Panc1 (cell line): ENCODE measurements at regions not wholly inside any gene's neighbourhood (a gene's known extent, or its start where the extent isn't known, plus 50 kb on each side); places are given as distances from the start of the nearest gene placed in this dataset.

Experiments
- POLR2AphosphoS5 ChIP-seq: IDR thresholded peaks from 2 replicates; pipeline ENCODE4 v1.6.1; 2012; ENCODE audit warnings: mild to moderate bottlenecking, low read depth, low read length, moderate library complexity
- TF ChIP-seq, protein P1 (sequence below): fragments of 450-650 bp; IDR thresholded peaks from 2 replicates; pipeline ENCODE4 v1.5.1; 2017; ENCODE audit warnings: mild to moderate bottlenecking
- TF ChIP-seq, protein P2 (sequence below), 2 experiments: IDR thresholded peaks; 2 replicates each; pipeline ENCODE4 v1.6.1; 2011 to 2012; ENCODE audit warnings: low read depth in 2 of 2, control low read depth in 1 of 2, low read length in 1 of 2, mild to moderate bottlenecking in 1 of 2, moderate library complexity in 1 of 2; ENCODE audit not compliant: insufficient read depth in 1 of 2

DNA sequence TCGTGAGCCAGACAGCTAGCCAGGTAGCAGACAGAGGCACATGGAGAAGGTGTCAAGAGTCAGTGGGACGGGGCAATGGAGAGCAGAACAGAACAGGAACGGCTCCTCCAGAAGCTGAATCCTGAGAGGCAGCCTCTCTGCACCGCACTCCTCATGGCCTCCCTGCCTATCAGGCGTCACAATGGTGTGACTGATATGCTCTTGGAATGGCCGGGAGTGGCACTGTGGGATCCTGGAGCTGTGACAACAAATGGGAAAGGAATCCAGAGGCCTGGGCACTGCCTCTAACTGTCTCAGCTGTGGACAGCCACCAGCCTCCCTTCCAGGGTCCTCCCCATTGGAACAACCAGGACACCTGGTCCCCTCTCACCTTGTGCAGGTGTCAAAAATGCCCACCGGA, 89.1 kb upstream of the ID2 start:
- TF ChIP-seq, protein P1, sequence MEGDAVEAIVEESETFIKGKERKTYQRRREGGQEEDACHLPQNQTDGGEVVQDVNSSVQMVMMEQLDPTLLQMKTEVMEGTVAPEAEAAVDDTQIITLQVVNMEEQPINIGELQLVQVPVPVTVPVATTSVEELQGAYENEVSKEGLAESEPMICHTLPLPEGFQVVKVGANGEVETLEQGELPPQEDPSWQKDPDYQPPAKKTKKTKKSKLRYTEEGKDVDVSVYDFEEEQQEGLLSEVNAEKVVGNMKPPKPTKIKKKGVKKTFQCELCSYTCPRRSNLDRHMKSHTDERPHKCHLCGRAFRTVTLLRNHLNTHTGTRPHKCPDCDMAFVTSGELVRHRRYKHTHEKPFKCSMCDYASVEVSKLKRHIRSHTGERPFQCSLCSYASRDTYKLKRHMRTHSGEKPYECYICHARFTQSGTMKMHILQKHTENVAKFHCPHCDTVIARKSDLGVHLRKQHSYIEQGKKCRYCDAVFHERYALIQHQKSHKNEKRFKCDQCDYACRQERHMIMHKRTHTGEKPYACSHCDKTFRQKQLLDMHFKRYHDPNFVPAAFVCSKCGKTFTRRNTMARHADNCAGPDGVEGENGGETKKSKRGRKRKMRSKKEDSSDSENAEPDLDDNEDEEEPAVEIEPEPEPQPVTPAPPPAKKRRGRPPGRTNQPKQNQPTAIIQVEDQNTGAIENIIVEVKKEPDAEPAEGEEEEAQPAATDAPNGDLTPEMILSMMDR: no peak
- TF ChIP-seq, protein P2, sequence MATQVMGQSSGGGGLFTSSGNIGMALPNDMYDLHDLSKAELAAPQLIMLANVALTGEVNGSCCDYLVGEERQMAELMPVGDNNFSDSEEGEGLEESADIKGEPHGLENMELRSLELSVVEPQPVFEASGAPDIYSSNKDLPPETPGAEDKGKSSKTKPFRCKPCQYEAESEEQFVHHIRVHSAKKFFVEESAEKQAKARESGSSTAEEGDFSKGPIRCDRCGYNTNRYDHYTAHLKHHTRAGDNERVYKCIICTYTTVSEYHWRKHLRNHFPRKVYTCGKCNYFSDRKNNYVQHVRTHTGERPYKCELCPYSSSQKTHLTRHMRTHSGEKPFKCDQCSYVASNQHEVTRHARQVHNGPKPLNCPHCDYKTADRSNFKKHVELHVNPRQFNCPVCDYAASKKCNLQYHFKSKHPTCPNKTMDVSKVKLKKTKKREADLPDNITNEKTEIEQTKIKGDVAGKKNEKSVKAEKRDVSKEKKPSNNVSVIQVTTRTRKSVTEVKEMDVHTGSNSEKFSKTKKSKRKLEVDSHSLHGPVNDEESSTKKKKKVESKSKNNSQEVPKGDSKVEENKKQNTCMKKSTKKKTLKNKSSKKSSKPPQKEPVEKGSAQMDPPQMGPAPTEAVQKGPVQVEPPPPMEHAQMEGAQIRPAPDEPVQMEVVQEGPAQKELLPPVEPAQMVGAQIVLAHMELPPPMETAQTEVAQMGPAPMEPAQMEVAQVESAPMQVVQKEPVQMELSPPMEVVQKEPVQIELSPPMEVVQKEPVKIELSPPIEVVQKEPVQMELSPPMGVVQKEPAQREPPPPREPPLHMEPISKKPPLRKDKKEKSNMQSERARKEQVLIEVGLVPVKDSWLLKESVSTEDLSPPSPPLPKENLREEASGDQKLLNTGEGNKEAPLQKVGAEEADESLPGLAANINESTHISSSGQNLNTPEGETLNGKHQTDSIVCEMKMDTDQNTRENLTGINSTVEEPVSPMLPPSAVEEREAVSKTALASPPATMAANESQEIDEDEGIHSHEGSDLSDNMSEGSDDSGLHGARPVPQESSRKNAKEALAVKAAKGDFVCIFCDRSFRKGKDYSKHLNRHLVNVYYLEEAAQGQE (IDR thresholded peaks at IDR 0.05; ENCODE audit: insufficient read depth in 1 of 2, low read depth in 2 of 2, low read length in 1 of 2): no peak
- no peak for TF ChIP-seq POLR2AphosphoS5
